ENCODE measurements at regions not wholly inside any gene's neighbourhood (a gene's known extent, or its start where the extent isn't known, plus 50 kb on each side); places are given as distances from the start of the nearest gene placed in this dataset.

DNA sequence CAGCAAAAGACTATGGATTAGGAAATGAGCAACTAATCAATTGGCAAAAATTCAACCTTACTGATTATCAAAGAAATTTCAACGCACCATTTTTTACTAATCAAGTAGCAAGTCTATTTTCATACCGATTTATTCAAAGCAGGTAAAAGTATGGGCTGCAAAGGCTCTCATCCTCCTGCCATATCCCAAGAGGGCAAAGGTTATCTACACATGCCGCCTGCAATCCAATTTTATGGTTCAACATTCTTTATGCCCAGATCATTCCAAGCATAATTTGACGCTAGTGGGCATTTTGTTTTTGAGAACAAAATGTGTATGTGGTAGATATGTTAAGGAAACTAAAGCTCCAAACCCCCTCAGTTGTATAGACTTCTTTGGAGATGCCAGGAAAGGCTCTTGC, 270.6 kb downstream of the MAF start:
- TF ChIP-seq JUND (IDR thresholded peaks at IDR 0.05): no peak
- TF ChIP-seq, protein P1, sequence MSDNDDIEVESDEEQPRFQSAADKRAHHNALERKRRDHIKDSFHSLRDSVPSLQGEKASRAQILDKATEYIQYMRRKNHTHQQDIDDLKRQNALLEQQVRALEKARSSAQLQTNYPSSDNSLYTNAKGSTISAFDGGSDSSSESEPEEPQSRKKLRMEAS (IDR thresholded peaks at IDR 0.05): no peak
- TF ChIP-seq, protein P2, sequence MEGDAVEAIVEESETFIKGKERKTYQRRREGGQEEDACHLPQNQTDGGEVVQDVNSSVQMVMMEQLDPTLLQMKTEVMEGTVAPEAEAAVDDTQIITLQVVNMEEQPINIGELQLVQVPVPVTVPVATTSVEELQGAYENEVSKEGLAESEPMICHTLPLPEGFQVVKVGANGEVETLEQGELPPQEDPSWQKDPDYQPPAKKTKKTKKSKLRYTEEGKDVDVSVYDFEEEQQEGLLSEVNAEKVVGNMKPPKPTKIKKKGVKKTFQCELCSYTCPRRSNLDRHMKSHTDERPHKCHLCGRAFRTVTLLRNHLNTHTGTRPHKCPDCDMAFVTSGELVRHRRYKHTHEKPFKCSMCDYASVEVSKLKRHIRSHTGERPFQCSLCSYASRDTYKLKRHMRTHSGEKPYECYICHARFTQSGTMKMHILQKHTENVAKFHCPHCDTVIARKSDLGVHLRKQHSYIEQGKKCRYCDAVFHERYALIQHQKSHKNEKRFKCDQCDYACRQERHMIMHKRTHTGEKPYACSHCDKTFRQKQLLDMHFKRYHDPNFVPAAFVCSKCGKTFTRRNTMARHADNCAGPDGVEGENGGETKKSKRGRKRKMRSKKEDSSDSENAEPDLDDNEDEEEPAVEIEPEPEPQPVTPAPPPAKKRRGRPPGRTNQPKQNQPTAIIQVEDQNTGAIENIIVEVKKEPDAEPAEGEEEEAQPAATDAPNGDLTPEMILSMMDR (IDR thresholded peaks at IDR 0.05; ENCODE audit: low read depth, low read length, missing input control): no peak
- TF ChIP-seq TAF1 (conservative IDR thresholded peaks at IDR 0.05): no peak
- TF ChIP-seq YY1 (IDR thresholded peaks at IDR 0.05): no peak
- TF ChIP-seq EGR1 (IDR thresholded peaks at IDR 0.05; ENCODE audit: low read depth in 2 of 2): no peak
- TF ChIP-seq HNF4G (IDR thresholded peaks at IDR 0.05): no peak
- TF ChIP-seq, protein P3, sequence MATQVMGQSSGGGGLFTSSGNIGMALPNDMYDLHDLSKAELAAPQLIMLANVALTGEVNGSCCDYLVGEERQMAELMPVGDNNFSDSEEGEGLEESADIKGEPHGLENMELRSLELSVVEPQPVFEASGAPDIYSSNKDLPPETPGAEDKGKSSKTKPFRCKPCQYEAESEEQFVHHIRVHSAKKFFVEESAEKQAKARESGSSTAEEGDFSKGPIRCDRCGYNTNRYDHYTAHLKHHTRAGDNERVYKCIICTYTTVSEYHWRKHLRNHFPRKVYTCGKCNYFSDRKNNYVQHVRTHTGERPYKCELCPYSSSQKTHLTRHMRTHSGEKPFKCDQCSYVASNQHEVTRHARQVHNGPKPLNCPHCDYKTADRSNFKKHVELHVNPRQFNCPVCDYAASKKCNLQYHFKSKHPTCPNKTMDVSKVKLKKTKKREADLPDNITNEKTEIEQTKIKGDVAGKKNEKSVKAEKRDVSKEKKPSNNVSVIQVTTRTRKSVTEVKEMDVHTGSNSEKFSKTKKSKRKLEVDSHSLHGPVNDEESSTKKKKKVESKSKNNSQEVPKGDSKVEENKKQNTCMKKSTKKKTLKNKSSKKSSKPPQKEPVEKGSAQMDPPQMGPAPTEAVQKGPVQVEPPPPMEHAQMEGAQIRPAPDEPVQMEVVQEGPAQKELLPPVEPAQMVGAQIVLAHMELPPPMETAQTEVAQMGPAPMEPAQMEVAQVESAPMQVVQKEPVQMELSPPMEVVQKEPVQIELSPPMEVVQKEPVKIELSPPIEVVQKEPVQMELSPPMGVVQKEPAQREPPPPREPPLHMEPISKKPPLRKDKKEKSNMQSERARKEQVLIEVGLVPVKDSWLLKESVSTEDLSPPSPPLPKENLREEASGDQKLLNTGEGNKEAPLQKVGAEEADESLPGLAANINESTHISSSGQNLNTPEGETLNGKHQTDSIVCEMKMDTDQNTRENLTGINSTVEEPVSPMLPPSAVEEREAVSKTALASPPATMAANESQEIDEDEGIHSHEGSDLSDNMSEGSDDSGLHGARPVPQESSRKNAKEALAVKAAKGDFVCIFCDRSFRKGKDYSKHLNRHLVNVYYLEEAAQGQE (IDR thresholded peaks at IDR 0.05): no peak
